GM18951 (cell line): ENCODE measurements at regions not wholly inside any gene's neighbourhood (a gene's known extent, or its start where the extent isn't known, plus 50 kb on each side); places are given as distances from the start of the nearest gene placed in this dataset.

Experiments
- POLR2A ChIP-seq: IDR thresholded peaks from 4 replicates; pipeline ENCODE4 v1.6.1; 2011; ENCODE audit warnings: mild to moderate bottlenecking; ENCODE audit not compliant: insufficient read length, insufficient read depth; ENCODE audit errors: extremely low read depth
- in situ Hi-C: fragments of 300-500 bp; cut with MboI; formaldehyde crosslinking; loops from one replicate; pipeline ENCODE4 v1.12.0; 2022; ENCODE audit warnings: low sequenced_read_pairs, mixed read lengths, inconsistent platforms; ENCODE audit not compliant: unreplicated experiment

GRCh38 chr2:3125761-3126130 is 251.9 kb downstream of the EIPR1 start:
- TF ChIP-seq POLR2A, result no peak

GRCh38 chr2:3125001-3125760 is 252.4 kb downstream of the EIPR1 start:
- no peak for TF ChIP-seq POLR2A
- in situ Hi-C loops, result no loop called here

More at GRCh38 chr2:3125761-3126130, 251.9 kb downstream of the EIPR1 start:
- in situ Hi-C loops, result no loop called here

- in situ Hi-C loops, result no loop called here
- TF ChIP-seq POLR2A, result no peak
Observed at GRCh38 chr2:3122525-3122924, 255.1 kb downstream of the EIPR1 start.

- TF ChIP-seq POLR2A, result no peak
- in situ Hi-C loops, result no loop called here
Observed at GRCh38 chr2:3121601-3122000, 256.0 kb downstream of the EIPR1 start.

- in situ Hi-C loops, result no loop called here
- no peak for TF ChIP-seq POLR2A
Observed at GRCh38 chr2:3117650-3118216, 259.9 kb downstream of the EIPR1 start.

- TF ChIP-seq POLR2A, result no peak
- in situ Hi-C loops, result no loop called here
Observed at GRCh38 chr2:3116371-3116770, 261.2 kb downstream of the EIPR1 start.

GRCh38 chr2:3115301-3116042 is 262.1 kb downstream of the EIPR1 start:
- in situ Hi-C loops, result no loop called here
- TF ChIP-seq POLR2A, result no peak

GRCh38 chr2:3114406-3115185 is 263.0 kb downstream of the EIPR1 start:
- in situ Hi-C loops, result no loop called here
- no peak for TF ChIP-seq POLR2A

GRCh38 chr2:3113769-3114168 is 263.8 kb downstream of the EIPR1 start:
- in situ Hi-C loops, result no loop called here
- no peak for TF ChIP-seq POLR2A

GRCh38 chr2:3113122-3113521 is 264.5 kb downstream of the EIPR1 start:
- in situ Hi-C loops, result no loop called here
- TF ChIP-seq POLR2A, result no peak

- no peak for TF ChIP-seq POLR2A
- in situ Hi-C loops, result no loop called here
Observed at GRCh38 chr2:3112553-3112952, 265.1 kb downstream of the EIPR1 start.

GRCh38 chr2:3112131-3112530 is 265.5 kb downstream of the EIPR1 start:
- in situ Hi-C loops, result no loop called here
- no peak for TF ChIP-seq POLR2A
